KMS-11 (cell line): ENCODE measurements at regions not wholly inside any gene's neighbourhood (a gene's known extent, or its start where the extent isn't known, plus 50 kb on each side); places are given as distances from the start of the nearest gene placed in this dataset.

Experiments used
- H2AFZ ChIP-seq: fragments of 200-600 bp; sonication (generic); 2 replicates; pipeline ENCODE4 v1.6.1; 2016; ENCODE audit warnings: antibody characterized with exemption, mixed run types, low read depth
- H3K27ac ChIP-seq: fragments of 200-600 bp; sonication (generic); 2 replicates; pipeline ENCODE4 v1.6.1; 2016; ENCODE audit warnings: mild to moderate bottlenecking, mixed run types
- H3K27me3 ChIP-seq: fragments of 200-600 bp; sonication (generic); 2 replicates; pipeline ENCODE4 v1.6.1; 2017; ENCODE audit warnings: mild to moderate bottlenecking, low read depth, mixed run types, moderate library complexity; ENCODE audit not compliant: insufficient read depth
- H3K36me3 ChIP-seq: fragments of 200-600 bp; sonication (generic); 2 replicates; pipeline ENCODE4 v1.6.1; 2017; ENCODE audit warnings: mild to moderate bottlenecking, mixed run types; ENCODE audit not compliant: insufficient read depth
- H3K4me1 ChIP-seq: fragments of 200-600 bp; sonication (generic); 2 replicates; pipeline ENCODE4 v1.6.1; 2016; ENCODE audit warnings: mild to moderate bottlenecking, low read depth, mixed run types; ENCODE audit not compliant: poor library complexity, severe bottlenecking
- H3K4me2 ChIP-seq: fragments of 200-600 bp; sonication (generic); 2 replicates; pipeline ENCODE4 v1.7.0; 2016; ENCODE audit warnings: mild to moderate bottlenecking, mixed run types
- H3K4me3 ChIP-seq: fragments of 200-600 bp; sonication (generic); IDR thresholded peaks from 2 replicates; pipeline ENCODE4 v1.6.1; 2017; ENCODE audit warnings: low read depth, low read length, mixed read lengths; ENCODE audit not compliant: insufficient read depth
- H3K79me2 ChIP-seq: fragments of 200-600 bp; sonication (generic); 2 replicates; pipeline ENCODE4 v1.6.1; 2016; ENCODE audit warnings: low read depth, mixed run types; ENCODE audit not compliant: insufficient read depth
- H3K9ac ChIP-seq: fragments of 200-600 bp; sonication (generic); 2 replicates; pipeline ENCODE4 v1.6.1; 2016; ENCODE audit warnings: mild to moderate bottlenecking, mixed run types
- H4K20me1 ChIP-seq: fragments of 200-600 bp; sonication (generic); 2 replicates; pipeline ENCODE4 v1.6.1; 2016; ENCODE audit warnings: mild to moderate bottlenecking, mixed run types; ENCODE audit not compliant: insufficient read depth
- TF ChIP-seq, protein P1 (sequence below): fragments of 200-600 bp; sonication (generic); conservative IDR thresholded peaks from 2 replicates; pipeline ENCODE4 v1.6.1; 2017; ENCODE audit warnings: low read depth, mild to moderate bottlenecking, antibody characterized with exemption, low read length, moderate library complexity, mixed read lengths

DNA sequence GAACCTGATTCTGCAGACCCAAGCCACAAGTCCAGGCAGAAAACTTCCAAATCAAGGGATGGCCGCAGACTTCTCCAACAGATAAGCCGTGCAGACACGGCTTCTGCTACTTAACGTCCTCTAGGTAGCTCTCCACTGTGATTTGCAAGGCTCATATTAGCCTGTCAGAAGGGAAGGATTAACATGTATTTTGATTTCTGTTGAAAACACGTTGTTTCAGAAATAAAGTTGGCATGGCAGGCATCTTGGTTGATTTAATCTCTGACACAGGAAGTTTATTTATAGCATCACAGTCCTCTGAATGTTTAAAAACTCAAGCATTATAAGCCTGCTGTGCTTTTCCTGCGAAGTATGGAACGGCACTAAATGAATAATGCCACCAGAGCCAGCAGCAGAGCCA lies 166.8 kb upstream of the TOX3 start:
- no peaks in the 10 kb centered on the region for H4K20me1 ChIP-seq
- no peak overlapping the region for H3K4me3 ChIP-seq
- H3K36me3 ChIP-seq, result no peaks in the 10 kb centered on the region
- H3K9ac ChIP-seq, result no peak overlapping the region
- no peak overlapping the region for H3K4me2 ChIP-seq
- no peaks in the 10 kb centered on the region for H3K79me2 ChIP-seq
- no peaks in the 10 kb centered on the region for H3K27me3 ChIP-seq
- no peak overlapping the region for H3K27ac ChIP-seq
- TF ChIP-seq, protein P1, sequence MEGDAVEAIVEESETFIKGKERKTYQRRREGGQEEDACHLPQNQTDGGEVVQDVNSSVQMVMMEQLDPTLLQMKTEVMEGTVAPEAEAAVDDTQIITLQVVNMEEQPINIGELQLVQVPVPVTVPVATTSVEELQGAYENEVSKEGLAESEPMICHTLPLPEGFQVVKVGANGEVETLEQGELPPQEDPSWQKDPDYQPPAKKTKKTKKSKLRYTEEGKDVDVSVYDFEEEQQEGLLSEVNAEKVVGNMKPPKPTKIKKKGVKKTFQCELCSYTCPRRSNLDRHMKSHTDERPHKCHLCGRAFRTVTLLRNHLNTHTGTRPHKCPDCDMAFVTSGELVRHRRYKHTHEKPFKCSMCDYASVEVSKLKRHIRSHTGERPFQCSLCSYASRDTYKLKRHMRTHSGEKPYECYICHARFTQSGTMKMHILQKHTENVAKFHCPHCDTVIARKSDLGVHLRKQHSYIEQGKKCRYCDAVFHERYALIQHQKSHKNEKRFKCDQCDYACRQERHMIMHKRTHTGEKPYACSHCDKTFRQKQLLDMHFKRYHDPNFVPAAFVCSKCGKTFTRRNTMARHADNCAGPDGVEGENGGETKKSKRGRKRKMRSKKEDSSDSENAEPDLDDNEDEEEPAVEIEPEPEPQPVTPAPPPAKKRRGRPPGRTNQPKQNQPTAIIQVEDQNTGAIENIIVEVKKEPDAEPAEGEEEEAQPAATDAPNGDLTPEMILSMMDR, result no peak
- H3K4me1 ChIP-seq, result no peaks in the 10 kb centered on the region
- no peak overlapping the region for H2AFZ ChIP-seq

DNA sequence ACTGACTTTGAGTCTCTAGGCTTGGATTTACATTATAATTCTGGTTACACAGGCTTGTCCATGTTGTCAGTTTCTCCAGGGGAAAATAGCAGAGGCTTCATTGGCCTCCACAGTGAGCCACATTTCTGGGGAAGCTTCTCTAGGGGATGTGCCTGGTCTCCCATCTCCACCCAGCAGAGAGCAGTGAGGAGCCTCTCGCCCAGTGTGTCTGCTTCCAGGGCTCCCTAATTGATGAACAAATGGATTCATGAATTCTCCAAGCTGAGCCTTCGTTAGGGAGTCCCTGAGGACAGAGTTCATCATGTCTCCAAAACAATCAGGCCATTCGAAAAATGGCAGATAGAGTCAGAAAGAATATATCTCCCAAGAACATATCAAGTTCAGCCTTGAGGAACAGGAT lies 162.4 kb upstream of the TOX3 start:
- H3K4me2 ChIP-seq, result no peak overlapping the region

DNA sequence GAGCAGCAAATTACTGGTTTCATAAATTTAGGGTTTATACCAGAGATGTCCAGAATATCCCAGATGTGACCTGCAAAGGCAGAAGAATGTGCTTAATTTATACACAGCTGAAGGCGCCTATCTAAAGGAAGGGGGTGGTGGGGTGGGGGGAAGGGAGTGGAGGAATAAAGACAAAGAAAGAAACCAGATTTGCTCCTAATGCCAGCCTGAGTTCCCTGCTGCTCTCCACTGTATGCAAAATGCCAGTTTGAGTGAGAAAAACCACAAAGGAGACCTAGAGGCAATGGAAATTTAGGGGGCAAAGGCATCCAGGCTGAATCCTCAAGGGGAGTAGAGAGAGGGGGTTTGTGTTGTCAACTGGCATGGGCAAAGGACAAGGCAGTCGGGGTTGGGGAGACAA lies 161.5 kb upstream of the TOX3 start:
- Histone ChIP-seq H3K4me1 (no peaks in the 10 kb centered on the region), H3K27me3 (no peaks in the 10 kb centered on the region), H3K4me2 (no peak overlapping the region), H3K36me3 (no peaks in the 10 kb centered on the region), H3K4me3 (no peak overlapping the region), H2AFZ (no peak overlapping the region), H3K27ac (no peak overlapping the region), H3K9ac (no peak overlapping the region), H3K79me2 (no peaks in the 10 kb centered on the region), H4K20me1 (no peaks in the 10 kb centered on the region)
- TF ChIP-seq, protein P1, result no peak

More for the DNA sequence above, 162.4 kb upstream of the TOX3 start:
- Histone ChIP-seq H3K79me2 (no peaks in the 10 kb centered on the region), H3K4me3 (no peak overlapping the region), H3K36me3 (no peaks in the 10 kb centered on the region), H3K27ac (no peak overlapping the region), H3K9ac (no peak overlapping the region), H4K20me1 (no peaks in the 10 kb centered on the region), H2AFZ (no peak overlapping the region), H3K27me3 (no peaks in the 10 kb centered on the region), H3K4me1 (no peaks in the 10 kb centered on the region)
- TF ChIP-seq, protein P1, result no peak

DNA sequence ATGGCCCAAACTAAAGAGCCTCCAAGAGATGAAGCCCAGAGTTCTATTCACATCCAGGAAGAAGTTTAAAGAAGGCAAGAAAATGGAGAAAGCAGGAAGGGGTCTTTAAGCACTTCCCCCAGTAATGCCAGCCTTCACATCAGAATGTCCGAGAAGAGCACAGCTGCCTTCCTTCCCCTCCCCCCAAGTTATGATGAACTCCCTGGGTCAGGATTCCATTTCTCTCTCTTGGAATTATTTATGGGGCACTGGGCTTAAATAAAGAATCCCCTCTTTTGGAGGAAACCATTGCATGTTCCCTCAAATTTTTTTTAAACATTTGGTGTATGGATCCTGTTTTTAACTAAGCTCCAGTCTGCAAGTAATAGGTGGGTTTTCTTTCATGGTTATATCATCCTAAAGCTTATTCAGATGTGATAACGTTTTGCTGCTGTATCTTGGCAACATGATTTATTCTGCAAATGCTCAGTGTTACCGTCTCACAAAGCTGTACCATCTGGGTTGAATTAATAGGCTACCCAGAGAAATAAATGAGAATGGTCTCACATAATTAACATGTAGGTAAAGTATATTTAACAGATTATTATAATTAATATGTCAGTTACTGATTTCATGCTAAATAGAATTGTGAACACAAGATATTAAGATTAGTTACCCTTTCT lies 160.9 kb upstream of the TOX3 start:
- H3K27me3 ChIP-seq, result no peaks in the 10 kb centered on the region
- no peak overlapping the region for H2AFZ ChIP-seq
- no peaks in the 10 kb centered on the region for H3K79me2 ChIP-seq
- no peaks in the 10 kb centered on the region for H3K36me3 ChIP-seq
- no peaks in the 10 kb centered on the region for H3K4me1 ChIP-seq
- no peak overlapping the region for H3K9ac ChIP-seq
- no peaks in the 10 kb centered on the region for H4K20me1 ChIP-seq
- no peak overlapping the region for H3K4me3 ChIP-seq
- TF ChIP-seq, protein P1, result no peak
- H3K27ac ChIP-seq, result no peak overlapping the region
- no peak overlapping the region for H3K4me2 ChIP-seq
